H1 (cell line): ENCODE measurements at regions not wholly inside any gene's neighbourhood (a gene's known extent, or its start where the extent isn't known, plus 50 kb on each side); places are given as distances from the start of the nearest gene placed in this dataset.

Experiments
- CTCF ChIA-PET: fragments of 300-600 bp; sonication (Branson Sonifier 250); formaldehyde crosslinking; loops from one replicate; lab custom pipeline; 2021; ENCODE audit not compliant: partially characterized antibody; lab: Charles Lee
- POLR2A ChIA-PET: fragments of 300-600 bp; sonication (Branson Sonifier 250); formaldehyde crosslinking; loops from one replicate; lab custom pipeline; 2021; ENCODE audit warnings: inconsistent platforms; ENCODE audit not compliant: partially characterized antibody; lab: Charles Lee
- DNase-seq, 2 experiments: peaks; one replicate each; pipeline versions ENCODE4 v3.0.0 to v3.0.0-alpha.2; 2010 to 2022; ENCODE audit warnings: low spot score in 2 of 2, low read depth in 1 of 2, mixed read lengths in 1 of 2
- FAIRE-seq: peaks from 2 replicates; lab custom pipeline; 2011; peaks lifted over from hg19 to GRCh38; lab: Jason Lieb, UNC
- H2AFZ ChIP-seq: 2 replicates; pipeline ENCODE4 v1.8.1; 2012; ENCODE audit warnings: low read length, inconsistent platforms
- H2AK5ac ChIP-seq: 2 replicates; pipeline ENCODE4 v1.6.1; 2013; ENCODE audit warnings: low read depth, low read length
- H2BK120ac ChIP-seq: replicated peaks from 2 replicates; pipeline ENCODE3; 2013; ENCODE audit warnings: low read depth, low read length, inconsistent platforms
- H2BK12ac ChIP-seq: 2 replicates; pipeline ENCODE4 v1.6.1; 2013; ENCODE audit warnings: low read depth, low read length
- H2BK15ac ChIP-seq: 2 replicates; pipeline ENCODE4 v1.6.1; 2013; ENCODE audit warnings: low read length
- H2BK20ac ChIP-seq: 2 replicates; pipeline ENCODE4 v1.6.1; 2013; ENCODE audit warnings: low read length
- H2BK5ac ChIP-seq: 2 replicates; pipeline ENCODE4 v1.6.1; 2013; ENCODE audit warnings: low read depth, low read length
- H3K14ac ChIP-seq: 2 replicates; pipeline ENCODE4 v1.6.1; 2013; ENCODE audit warnings: inconsistent platforms; ENCODE audit not compliant: insufficient read length
- H3K18ac ChIP-seq: 2 replicates; pipeline ENCODE4 v1.6.1; 2013; ENCODE audit warnings: low read length; ENCODE audit errors: extremely low read depth
- H3K23ac ChIP-seq: 2 replicates; pipeline ENCODE4 v1.6.1; 2013; ENCODE audit warnings: inconsistent platforms; ENCODE audit not compliant: insufficient read length
- H3K23me2 ChIP-seq: 2 replicates; pipeline ENCODE4 v1.6.1; 2013; ENCODE audit warnings: low read depth, low read length
- H3K27ac ChIP-seq: 2 replicates; pipeline ENCODE4 v1.6.1; 2011; ENCODE audit warnings: low read depth, low read length, inconsistent platforms
- H3K27me3 ChIP-seq, 4 experiments: replicated peaks in 1 of 4; 1 replicate in 1 of 4; 2 replicates in 3 of 4; pipeline versions ENCODE4 v1.6.1 to v1.8.1; 2011 to 2013; ENCODE audit warnings: low read length in 3 of 4, mild to moderate bottlenecking in 3 of 4, inconsistent platforms in 2 of 4, mixed read lengths in 2 of 4, moderate library complexity in 1 of 4; ENCODE audit not compliant: control insufficient read depth in 3 of 4, insufficient read depth in 3 of 4; ENCODE audit errors: extremely low read depth in 1 of 4
- H3K36me3 ChIP-seq, 4 experiments: 2 replicates each; pipeline versions ENCODE4 v1.6.1 to v1.8.1; 2011 to 2013; ENCODE audit warnings: mild to moderate bottlenecking in 4 of 4, low read length in 3 of 4, moderate library complexity in 2 of 4, control low read depth in 1 of 4, inconsistent platforms in 1 of 4; ENCODE audit not compliant: insufficient read depth in 4 of 4, control insufficient read depth in 2 of 4
- H3K4ac ChIP-seq: replicated peaks from 2 replicates; pipeline ENCODE3; 2013; ENCODE audit warnings: low read length, low read depth, mixed read lengths, inconsistent platforms; ENCODE audit not compliant: insufficient read length
- H3K4me1 ChIP-seq, 4 experiments: replicated peaks in 1 of 4; 1 replicate in 1 of 4; 2 replicates in 3 of 4; pipeline versions ENCODE4 v1.6.1 to v1.8.1; 2011 to 2013; ENCODE audit warnings: low read length in 3 of 4, inconsistent platforms in 2 of 4, mixed read lengths in 1 of 4; ENCODE audit not compliant: insufficient read depth in 4 of 4, control insufficient read depth in 3 of 4
- H3K4me2 ChIP-seq, 2 experiments: 2 replicates each; pipeline versions ENCODE4 v1.6.1 to v1.8.1; 2011 to 2013; ENCODE audit warnings: low read depth in 2 of 2, low read length in 2 of 2, control low read depth in 1 of 2, inconsistent platforms in 1 of 2, mild to moderate bottlenecking in 1 of 2; ENCODE audit not compliant: insufficient read depth in 1 of 2
- H3K4me3 ChIP-seq, 4 experiments: fragments of 200-600, 300-600 bp in 1 of 4; sonication (generic), shearing (Covaris generic), sonication (Bioruptor Twin) in 1 of 4; 2 replicates each; pipeline versions ENCODE4 v1.5.1 to v1.8.1; 2011 to 2016; ENCODE audit warnings: low read length in 4 of 4, low read depth in 3 of 4, control low read depth in 2 of 4, inconsistent platforms in 2 of 4, mild to moderate bottlenecking in 2 of 4, mixed read lengths in 1 of 4, moderate library complexity in 1 of 4; ENCODE audit not compliant: insufficient read depth in 2 of 4; ENCODE audit errors: extremely low read depth in 1 of 4
- H3K56ac ChIP-seq: replicated peaks from 2 replicates; pipeline ENCODE3; 2013; ENCODE audit warnings: low read depth, mild to moderate bottlenecking, mixed read lengths, low read length, inconsistent platforms; ENCODE audit not compliant: insufficient read length
- H3K79me1 ChIP-seq: 2 replicates; pipeline ENCODE4 v1.6.1; 2013; ENCODE audit warnings: low read depth, low read length, control low read depth
- H3K79me2 ChIP-seq, 2 experiments: 2 replicates each; pipeline versions ENCODE4 v1.6.1 to v1.8.1; 2012 to 2013; ENCODE audit warnings: low read length in 2 of 2, mild to moderate bottlenecking in 2 of 2, inconsistent platforms in 1 of 2; ENCODE audit not compliant: insufficient read depth in 2 of 2, control insufficient read depth in 1 of 2
- H3K9ac ChIP-seq, 4 experiments: replicated peaks in 1 of 4; 1 replicate in 1 of 4; 2 replicates in 3 of 4; pipeline versions ENCODE4 v1.6.1 to v1.8.1; 2011 to 2013; ENCODE audit warnings: low read depth in 3 of 4, low read length in 3 of 4, control low read depth in 2 of 4, mild to moderate bottlenecking in 2 of 4, moderate library complexity in 2 of 4, inconsistent platforms in 1 of 4; ENCODE audit errors: extremely low read depth in 1 of 4
- H3K9me3 ChIP-seq, 2 experiments: 2 replicates each; pipeline versions ENCODE4 v1.6.1 to v1.8.1; 2012 to 2013; ENCODE audit warnings: mild to moderate bottlenecking in 2 of 2, moderate library complexity in 2 of 2, control low read depth in 1 of 2, inconsistent platforms in 1 of 2, low read depth in 1 of 2, low read length in 1 of 2, mixed read lengths in 1 of 2; ENCODE audit not compliant: insufficient read depth in 2 of 2
- H4K20me1 ChIP-seq, 2 experiments: replicated peaks in 1 of 2; 2 replicates each; pipeline versions ENCODE3 to v1.8.1; 2011 to 2013; ENCODE audit warnings: inconsistent platforms in 2 of 2, low read length in 2 of 2, mild to moderate bottlenecking in 1 of 2; ENCODE audit not compliant: insufficient read depth in 2 of 2, control insufficient read depth in 1 of 2
- H4K5ac ChIP-seq: 2 replicates; pipeline ENCODE4 v1.6.1; 2013; ENCODE audit warnings: low read length, low read depth, mixed read lengths, inconsistent platforms; ENCODE audit not compliant: insufficient read length
- H4K8ac ChIP-seq: 2 replicates; pipeline ENCODE4 v1.8.0; 2013; ENCODE audit warnings: mild to moderate bottlenecking, moderate library complexity, low read length, inconsistent platforms; ENCODE audit not compliant: insufficient read depth; ENCODE audit errors: extremely low read depth
- H4K91ac ChIP-seq: replicated peaks from 2 replicates; pipeline ENCODE3; 2013; ENCODE audit warnings: low read length, mixed read lengths, inconsistent platforms; ENCODE audit not compliant: insufficient read length
- EP300 ChIP-seq, 2 experiments: IDR thresholded peaks; 1 replicate in 1 of 2; 2 replicates in 1 of 2; pipeline ENCODE4 v1.6.1; 2011 to 2012; ENCODE audit warnings: low read depth in 2 of 2, low read length in 2 of 2, mild to moderate bottlenecking in 2 of 2, borderline replicate concordance in 1 of 2, inconsistent platforms in 1 of 2, moderate library complexity in 1 of 2
- HDAC2 ChIP-seq, 2 experiments: fragments of 300-600 bp in 1 of 2; sonication (generic) in 1 of 2; IDR thresholded peaks; 2 replicates each; pipeline ENCODE4 v1.6.1; 2011 to 2012; ENCODE audit warnings: low read depth in 2 of 2, low read length in 2 of 2, mild to moderate bottlenecking in 2 of 2, moderate library complexity in 2 of 2, borderline replicate concordance in 1 of 2, inconsistent platforms in 1 of 2

DNA sequence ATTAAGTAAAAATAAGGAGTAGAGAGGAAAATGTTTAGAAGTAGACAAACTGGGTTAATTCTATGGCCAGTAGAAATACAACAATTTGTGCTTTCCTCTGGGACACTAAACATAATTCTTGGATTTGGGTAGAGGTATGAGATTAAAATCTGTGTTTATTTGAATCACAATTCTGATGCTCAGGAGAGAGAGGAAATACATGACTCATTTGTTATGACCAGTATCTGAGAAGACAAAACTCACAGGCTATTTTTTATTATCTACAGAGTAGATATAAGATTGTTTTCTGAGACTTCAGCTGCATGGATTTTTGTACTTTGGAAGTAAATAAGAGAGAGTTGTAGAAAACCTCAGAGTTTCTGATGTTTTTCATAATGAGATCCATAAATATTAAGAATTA lies 315.7 kb upstream of the CWC22 start:
- H3K23me2 ChIP-seq, result no peaks in the 10 kb centered on the region
- no peak overlapping the region for H3K4ac ChIP-seq
- H3K36me3 ChIP-seq, result no peaks in the 10 kb centered on the region
- no peaks in the 10 kb centered on the region for H3K4me1 ChIP-seq
- H3K27me3 ChIP-seq, result no peaks in the 10 kb centered on the region
- POLR2A ChIA-PET, result no interaction called here
- H2BK5ac ChIP-seq, result no peak overlapping the region
- DNase-seq (no peak), FAIRE-seq (no peak)
- H2BK120ac ChIP-seq, result no peak overlapping the region
- H3K9ac ChIP-seq, result no peak overlapping the region
- H2AFZ ChIP-seq, result no peak overlapping the region
- TF ChIP-seq EP300 (IDR thresholded peaks at IDR 0.05; ENCODE audit: borderline replicate concordance in 1 of 2, low read depth in 2 of 2, low read length in 2 of 2) (no peak), HDAC2 (IDR thresholded peaks at IDR 0.05; ENCODE audit: borderline replicate concordance in 1 of 2, low read depth in 2 of 2, low read length in 2 of 2) (no peak)
- H3K4me3 ChIP-seq, result no peak overlapping the region
- no peak overlapping the region for H2BK20ac ChIP-seq
- H4K20me1 ChIP-seq, result no peaks in the 10 kb centered on the region
- H3K18ac ChIP-seq, result no peak overlapping the region
- no peaks in the 10 kb centered on the region for H3K79me1 ChIP-seq
- H3K14ac ChIP-seq, result no peak overlapping the region
- H2BK12ac ChIP-seq, result no peak overlapping the region
- no peak overlapping the region for H4K91ac ChIP-seq
- peaks cover 4 to 11% of the 10 kb centered on the region in 2 experiments; a peak in 2 of 4 replicates for H3K9me3 ChIP-seq
- no peak overlapping the region for H3K27ac ChIP-seq
- no peak overlapping the region for H2BK15ac ChIP-seq
- H3K79me2 ChIP-seq, result no peaks in the 10 kb centered on the region
- no peak overlapping the region for H3K4me2 ChIP-seq
- no peak overlapping the region for H4K5ac ChIP-seq
- no peak overlapping the region for H2AK5ac ChIP-seq
- H3K56ac ChIP-seq, result no peak overlapping the region
- no peak overlapping the region for H4K8ac ChIP-seq
- CTCF ChIA-PET, result interaction anchor here (1.1 kb wide), 1 partner anchor 189 kb away, joined by 3 read pairs; no protein-coding TSS in a partner anchor
- H3K23ac ChIP-seq, result no peak overlapping the region
